MM.1S (cell line): ENCODE measurements at regions not wholly inside any gene's neighbourhood (a gene's known extent, or its start where the extent isn't known, plus 50 kb on each side); places are given as distances from the start of the nearest gene placed in this dataset.

Experiments
- DNase-seq: peaks from one replicate; pipeline ENCODE4 v3.0.0-alpha.2; 2015
- H2AFZ ChIP-seq: fragments of 300-600 bp; sonication (generic); 2 replicates; pipeline ENCODE4 v1.6.0; 2016; ENCODE audit warnings: antibody characterized with exemption, low read length
- H3F3A ChIP-seq: fragments of 300-600 bp; sonication (generic); 2 replicates; pipeline ENCODE4 v1.6.1; 2016; ENCODE audit warnings: mild to moderate bottlenecking, antibody characterized with exemption, low read length, moderate library complexity, mixed read lengths; ENCODE audit not compliant: insufficient read depth
- H3K27ac ChIP-seq: fragments of 300-600 bp; sonication (generic); 2 replicates; pipeline ENCODE4 v1.5.1; 2016; ENCODE audit warnings: mild to moderate bottlenecking, low read length
- H3K27me3 ChIP-seq: fragments of 300-600 bp; sonication (generic); replicated peaks from 2 replicates; pipeline ENCODE4 v1.6.0; 2016; ENCODE audit warnings: low read length; ENCODE audit not compliant: insufficient read depth
- H3K36me3 ChIP-seq: fragments of 300-600 bp; sonication (generic); replicated peaks from 2 replicates; pipeline ENCODE4 v1.6.1; 2016; ENCODE audit warnings: mild to moderate bottlenecking, low read length, mixed read lengths; ENCODE audit not compliant: insufficient read depth
- H3K4me1 ChIP-seq: fragments of 300-600 bp; sonication (generic); 2 replicates; pipeline ENCODE4 v1.6.1; 2016; ENCODE audit warnings: low read length, mixed read lengths
- H3K4me2 ChIP-seq: fragments of 300-600 bp; sonication (generic); 2 replicates; pipeline ENCODE4 v1.6.0; 2016; ENCODE audit warnings: low read depth, low read length
- H3K4me3 ChIP-seq: fragments of 300-600 bp; sonication (generic); 2 replicates; pipeline ENCODE4 v1.5.1; 2016; ENCODE audit warnings: low read length, mixed read lengths
- H3K79me2 ChIP-seq: fragments of 300-600 bp; sonication (generic); 2 replicates; pipeline ENCODE4 v1.6.1; 2016; ENCODE audit warnings: mixed run types, low read length, mixed read lengths
- H3K9ac ChIP-seq: fragments of 300-600 bp; sonication (generic); 2 replicates; pipeline ENCODE4 v1.6.1; 2016; ENCODE audit warnings: low read length, mixed read lengths
- H3K9me2 ChIP-seq: fragments of 300-600 bp; sonication (generic); replicated peaks from 2 replicates; pipeline ENCODE4 v1.6.1; 2016; ENCODE audit warnings: mild to moderate bottlenecking, low read length, mixed read lengths; ENCODE audit not compliant: insufficient read depth
- H3K9me3 ChIP-seq: fragments of 300-600 bp; sonication (generic); replicated peaks from 2 replicates; pipeline ENCODE4 v1.6.1; 2016; ENCODE audit warnings: mild to moderate bottlenecking, low read length, mixed read lengths; ENCODE audit not compliant: insufficient read depth
- H4K20me1 ChIP-seq: fragments of 300-600 bp; sonication (generic); 2 replicates; pipeline ENCODE4 v1.6.1; 2016; ENCODE audit warnings: mild to moderate bottlenecking, low read length, moderate library complexity, mixed read lengths; ENCODE audit not compliant: insufficient read depth
- CTCF ChIP-seq: fragments of 300-600 bp; sonication (generic); IDR thresholded peaks from 2 replicates; pipeline ENCODE4 v1.5.1; 2016; ENCODE audit warnings: antibody characterized with exemption, low read length, mixed read lengths
- EZH2 ChIP-seq: fragments of 300-600 bp; sonication (generic); optimal IDR thresholded peaks from 2 replicates; pipeline ENCODE3; 2017; ENCODE audit warnings: low read depth, mild to moderate bottlenecking, antibody characterized with exemption, low read length, mixed read lengths
- EZH2phosphoT487 ChIP-seq: fragments of 300-600 bp; sonication (generic); IDR thresholded peaks from 2 replicates; pipeline ENCODE4 v1.6.1; 2018; ENCODE audit warnings: antibody characterized with exemption, low read length

GRCh38 chr16:35450648-35451047 lies 1991.2 kb downstream of the TP53TG3F start:
- Histone ChIP-seq H3K4me1 (no peaks in the 10 kb centered on the region), H3K27me3 (no peaks in the 10 kb centered on the region), H4K20me1 (no peaks in the 10 kb centered on the region), H3K9ac (no peak overlapping the region), H3K36me3 (no peaks in the 10 kb centered on the region), H3K9me3 (no peaks in the 10 kb centered on the region), H3K27ac (no peak overlapping the region), H3K79me2 (no peaks in the 10 kb centered on the region), H3F3A (no peaks in the 10 kb centered on the region), H2AFZ (no peak overlapping the region), H3K4me2 (no peak overlapping the region), H3K9me2 (no peaks in the 10 kb centered on the region), H3K4me3 (no peak overlapping the region)
- DNase-seq, result no peak
- TF ChIP-seq EZH2phosphoT487 (no peak), CTCF (no peak), EZH2 (no peak)

DNA sequence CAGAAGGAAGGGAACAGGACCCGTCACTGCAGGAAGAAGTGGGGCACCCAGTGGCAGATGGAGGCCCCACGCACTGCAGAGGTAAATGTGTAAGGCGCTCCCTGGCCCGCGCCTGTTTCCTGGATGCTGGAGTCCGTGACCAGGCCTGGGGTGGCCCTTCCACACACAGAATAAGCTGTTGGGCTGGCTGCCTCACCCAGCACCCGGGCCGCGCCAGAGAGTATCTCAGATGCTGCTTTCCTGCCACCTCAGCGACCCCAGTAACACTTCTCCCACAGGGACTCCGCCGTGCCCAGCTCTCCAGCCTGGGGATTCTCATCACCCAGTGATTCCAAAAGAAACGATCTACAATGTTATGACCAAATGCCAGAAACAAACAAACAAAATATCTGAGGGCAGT lies 1993.1 kb downstream of the TP53TG3F start:
- H3K4me2 ChIP-seq, result no peak overlapping the region
- no peaks in the 10 kb centered on the region for H3K9me3 ChIP-seq
- H3K36me3 ChIP-seq, result no peaks in the 10 kb centered on the region
- TF ChIP-seq EZH2 (no peak), CTCF (no peak), EZH2phosphoT487 (no peak)
- H3K9ac ChIP-seq, result no peak overlapping the region
- no peaks in the 10 kb centered on the region for H3K4me1 ChIP-seq
- no peak overlapping the region for H3K4me3 ChIP-seq
- H2AFZ ChIP-seq, result no peak overlapping the region
- H3F3A ChIP-seq, result no peaks in the 10 kb centered on the region
- no peak overlapping the region for H3K27ac ChIP-seq
- H3K79me2 ChIP-seq, result no peaks in the 10 kb centered on the region
- no peak for DNase-seq
- H3K27me3 ChIP-seq, result no peaks in the 10 kb centered on the region
- no peaks in the 10 kb centered on the region for H4K20me1 ChIP-seq
- no peaks in the 10 kb centered on the region for H3K9me2 ChIP-seq

DNA sequence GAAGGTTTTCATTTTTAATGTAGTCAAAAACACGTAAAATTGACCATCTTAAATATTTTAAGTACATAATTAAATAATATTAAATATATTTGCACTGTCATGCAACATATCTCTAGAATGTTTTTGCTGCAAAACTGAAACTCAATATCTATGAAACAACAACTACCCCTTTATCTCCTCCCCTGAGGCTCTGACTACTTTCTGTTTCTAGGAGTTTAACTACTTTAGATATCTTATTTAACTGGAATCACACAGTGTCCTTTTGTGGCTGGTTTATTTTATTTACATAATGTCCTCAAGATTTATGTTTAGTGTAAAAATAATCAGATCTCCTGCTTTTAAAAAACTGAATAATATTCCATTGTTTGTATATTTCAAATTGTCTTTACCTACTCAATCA lies 2003.9 kb downstream of the TP53TG3F start:
- Histone ChIP-seq H3K9me3 (no peaks in the 10 kb centered on the region), H3K79me2 (no peaks in the 10 kb centered on the region), H3K4me2 (no peak overlapping the region), H3K36me3 (no peaks in the 10 kb centered on the region), H3K27me3 (no peaks in the 10 kb centered on the region), H3F3A (no peaks in the 10 kb centered on the region), H4K20me1 (no peaks in the 10 kb centered on the region), H3K4me3 (no peak overlapping the region), H3K27ac (no peak overlapping the region), H3K4me1 (no peaks in the 10 kb centered on the region), H2AFZ (no peak overlapping the region), H3K9me2 (no peaks in the 10 kb centered on the region), H3K9ac (no peak overlapping the region)
- TF ChIP-seq CTCF, result no peak
- TF ChIP-seq EZH2, result no peak
- no peak for TF ChIP-seq EZH2phosphoT487
- peak; percentile 39 for DNase-seq
